B cell (primary cell): ENCODE measurements at regions not wholly inside any gene's neighbourhood (a gene's known extent, or its start where the extent isn't known, plus 50 kb on each side); places are given as distances from the start of the nearest gene placed in this dataset.

Experiments used
- EZH2 ChIP-seq: IDR thresholded peaks from 2 replicates; pipeline ENCODE4 v1.6.1; 2012; ENCODE audit warnings: borderline replicate concordance, low read depth, mild to moderate bottlenecking, moderate library complexity, low read length; ENCODE audit not compliant: insufficient read depth, poor library complexity, severe bottlenecking
- TF ChIP-seq, protein P1 (sequence below): fragments of 200-600 bp; IDR thresholded peaks from one replicate; pipeline ENCODE4 v1.8.0; 2022; ENCODE audit warnings: antibody characterized with exemption, mild to moderate bottlenecking

DNA sequence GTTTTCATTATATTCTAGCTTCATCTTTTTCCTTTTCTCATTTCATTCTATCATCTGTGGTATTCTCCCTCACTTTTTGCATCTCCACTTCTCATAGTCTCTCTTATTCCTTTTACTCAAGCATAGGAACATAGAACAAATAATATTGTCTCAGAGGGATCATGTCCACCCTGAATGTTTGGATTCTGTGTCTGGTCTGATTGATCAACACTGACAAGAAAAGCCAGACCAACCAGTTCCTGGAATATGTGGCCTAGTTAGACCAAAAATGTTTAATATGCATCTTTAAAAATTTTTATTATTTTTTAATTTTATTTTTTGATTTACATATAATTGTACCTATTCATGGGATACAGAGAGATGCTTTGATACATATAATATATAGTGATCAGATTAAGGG is 212.0 kb upstream of the ALCAM start:
- TF ChIP-seq, protein P1, sequence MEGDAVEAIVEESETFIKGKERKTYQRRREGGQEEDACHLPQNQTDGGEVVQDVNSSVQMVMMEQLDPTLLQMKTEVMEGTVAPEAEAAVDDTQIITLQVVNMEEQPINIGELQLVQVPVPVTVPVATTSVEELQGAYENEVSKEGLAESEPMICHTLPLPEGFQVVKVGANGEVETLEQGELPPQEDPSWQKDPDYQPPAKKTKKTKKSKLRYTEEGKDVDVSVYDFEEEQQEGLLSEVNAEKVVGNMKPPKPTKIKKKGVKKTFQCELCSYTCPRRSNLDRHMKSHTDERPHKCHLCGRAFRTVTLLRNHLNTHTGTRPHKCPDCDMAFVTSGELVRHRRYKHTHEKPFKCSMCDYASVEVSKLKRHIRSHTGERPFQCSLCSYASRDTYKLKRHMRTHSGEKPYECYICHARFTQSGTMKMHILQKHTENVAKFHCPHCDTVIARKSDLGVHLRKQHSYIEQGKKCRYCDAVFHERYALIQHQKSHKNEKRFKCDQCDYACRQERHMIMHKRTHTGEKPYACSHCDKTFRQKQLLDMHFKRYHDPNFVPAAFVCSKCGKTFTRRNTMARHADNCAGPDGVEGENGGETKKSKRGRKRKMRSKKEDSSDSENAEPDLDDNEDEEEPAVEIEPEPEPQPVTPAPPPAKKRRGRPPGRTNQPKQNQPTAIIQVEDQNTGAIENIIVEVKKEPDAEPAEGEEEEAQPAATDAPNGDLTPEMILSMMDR, result no peak
- TF ChIP-seq EZH2, result no peak
